Fibroblast of mammary gland (primary cell): ENCODE measurements at regions not wholly inside any gene's neighbourhood (a gene's known extent, or its start where the extent isn't known, plus 50 kb on each side); places are given as distances from the start of the nearest gene placed in this dataset.

Source experiments
- DNase-seq: peaks from one replicate; pipeline ENCODE4 v3.0.0-alpha.2; 2010; ENCODE audit warnings: low read depth
- H3K4me3 ChIP-seq: 2 replicates; pipeline ENCODE4 v1.5.1; 2011; ENCODE audit warnings: low read depth, mild to moderate bottlenecking, low read length, moderate library complexity; ENCODE audit not compliant: control insufficient read depth
- TF ChIP-seq, protein P1 (sequence below): conservative IDR thresholded peaks from 2 replicates; pipeline ENCODE4 v1.5.1; 2011; ENCODE audit warnings: low read depth, low read length, inconsistent platforms; ENCODE audit not compliant: control insufficient read depth, insufficient read depth

GRCh38 chr11:57972013-57972367 is 51.7 kb upstream of the OR9Q1 start:
- TF ChIP-seq, protein P1, sequence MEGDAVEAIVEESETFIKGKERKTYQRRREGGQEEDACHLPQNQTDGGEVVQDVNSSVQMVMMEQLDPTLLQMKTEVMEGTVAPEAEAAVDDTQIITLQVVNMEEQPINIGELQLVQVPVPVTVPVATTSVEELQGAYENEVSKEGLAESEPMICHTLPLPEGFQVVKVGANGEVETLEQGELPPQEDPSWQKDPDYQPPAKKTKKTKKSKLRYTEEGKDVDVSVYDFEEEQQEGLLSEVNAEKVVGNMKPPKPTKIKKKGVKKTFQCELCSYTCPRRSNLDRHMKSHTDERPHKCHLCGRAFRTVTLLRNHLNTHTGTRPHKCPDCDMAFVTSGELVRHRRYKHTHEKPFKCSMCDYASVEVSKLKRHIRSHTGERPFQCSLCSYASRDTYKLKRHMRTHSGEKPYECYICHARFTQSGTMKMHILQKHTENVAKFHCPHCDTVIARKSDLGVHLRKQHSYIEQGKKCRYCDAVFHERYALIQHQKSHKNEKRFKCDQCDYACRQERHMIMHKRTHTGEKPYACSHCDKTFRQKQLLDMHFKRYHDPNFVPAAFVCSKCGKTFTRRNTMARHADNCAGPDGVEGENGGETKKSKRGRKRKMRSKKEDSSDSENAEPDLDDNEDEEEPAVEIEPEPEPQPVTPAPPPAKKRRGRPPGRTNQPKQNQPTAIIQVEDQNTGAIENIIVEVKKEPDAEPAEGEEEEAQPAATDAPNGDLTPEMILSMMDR = no peak
- no peak for DNase-seq

More at GRCh38 chr11:57972013-57972367, 51.7 kb upstream of the OR9Q1 start:
- no peak overlapping the region for H3K4me3 ChIP-seq
